OCI-LY1 (cell line): ENCODE measurements at regions not wholly inside any gene's neighbourhood (a gene's known extent, or its start where the extent isn't known, plus 50 kb on each side); places are given as distances from the start of the nearest gene placed in this dataset.

Experiments used
- H2AFZ ChIP-seq: fragments of 200-600 bp; sonication (generic), shearing (Covaris generic); 2 replicates; pipeline ENCODE4 v1.6.0; 2014; ENCODE audit warnings: antibody characterized with exemption, mild to moderate bottlenecking, low read length
- H3F3A ChIP-seq: fragments of 200-600 bp; sonication (generic), shearing (Covaris generic); 2 replicates; pipeline ENCODE4 v1.6.0; 2014; ENCODE audit warnings: mild to moderate bottlenecking, antibody characterized with exemption, low read length, moderate library complexity; ENCODE audit not compliant: insufficient read depth
- H3K27ac ChIP-seq: fragments of 200-600 bp; sonication (generic); 2 replicates; pipeline ENCODE4 v1.5.1; 2014; ENCODE audit warnings: low read length, mixed run types, mild to moderate bottlenecking, low read depth; ENCODE audit not compliant: poor library complexity, severe bottlenecking
- H3K27me3 ChIP-seq: fragments of 200-600 bp; sonication (generic); 2 replicates; pipeline ENCODE4 v1.6.0; 2014; ENCODE audit warnings: antibody characterized with exemption, mild to moderate bottlenecking, low read length, moderate library complexity; ENCODE audit not compliant: insufficient read depth
- H3K36me3 ChIP-seq: fragments of 200-600 bp; sonication (generic); 2 replicates; pipeline ENCODE4 v1.6.1; 2014; ENCODE audit warnings: mild to moderate bottlenecking, antibody characterized with exemption, low read length, moderate library complexity, mixed read lengths; ENCODE audit not compliant: insufficient read depth
- H3K4me1 ChIP-seq: fragments of 200-600 bp; sonication (generic); 2 replicates; pipeline ENCODE4 v1.5.1; 2014; ENCODE audit warnings: mild to moderate bottlenecking, low read length, moderate library complexity; ENCODE audit not compliant: insufficient read depth, severe bottlenecking
- H3K4me2 ChIP-seq: fragments of 200-600 bp; sonication (generic), shearing (Covaris generic); 2 replicates; pipeline ENCODE4 v1.6.1; 2014; ENCODE audit warnings: low read length
- H3K4me3 ChIP-seq: fragments of 200-600 bp; sonication (generic); 2 replicates; pipeline ENCODE4 v1.5.1; 2014; ENCODE audit warnings: low read length, low read depth, mild to moderate bottlenecking, mixed read lengths; ENCODE audit not compliant: poor library complexity, severe bottlenecking
- H3K79me2 ChIP-seq: fragments of 200-600 bp; shearing (Covaris generic); 2 replicates; pipeline ENCODE4 v1.6.1; 2016; ENCODE audit warnings: mixed run types, low read length, mixed read lengths; ENCODE audit not compliant: insufficient read depth
- H3K9ac ChIP-seq: fragments of 200-600 bp; sonication (generic), shearing (Covaris generic); 2 replicates; pipeline ENCODE4 v1.6.1; 2014; ENCODE audit warnings: mild to moderate bottlenecking, low read length, mixed read lengths
- H3K9me2 ChIP-seq: fragments of 200-600 bp; sonication (generic), shearing (Covaris generic); 2 replicates; pipeline ENCODE4 v1.6.1; 2014; ENCODE audit warnings: low read depth, mild to moderate bottlenecking, low read length, mixed read lengths
- H3K9me3 ChIP-seq: fragments of 200-600 bp; shearing (Covaris generic); 2 replicates; pipeline ENCODE4 v1.6.1; 2014; ENCODE audit warnings: low read length, mixed read lengths
- H4K20me1 ChIP-seq: fragments of 200-600 bp; sonication (generic), shearing (Covaris generic); 2 replicates; pipeline ENCODE4 v1.6.0; 2016; ENCODE audit warnings: mild to moderate bottlenecking, low read length; ENCODE audit not compliant: insufficient read depth
- EZH2 ChIP-seq: fragments of 200-600 bp; sonication (generic), shearing (Covaris generic); IDR thresholded peaks from 2 replicates; pipeline ENCODE4 v1.8.0; 2017; ENCODE audit warnings: borderline replicate concordance, mixed run types, mild to moderate bottlenecking, antibody characterized with exemption, low read length, moderate library complexity, mixed read lengths
- TF ChIP-seq, protein P1 (sequence below): fragments of 200-600 bp; sonication (generic), shearing (Covaris generic); IDR thresholded peaks from 2 replicates; pipeline ENCODE4 v1.5.1; 2017; ENCODE audit warnings: mild to moderate bottlenecking, antibody characterized with exemption, low read length, moderate library complexity, mixed read lengths

DNA sequence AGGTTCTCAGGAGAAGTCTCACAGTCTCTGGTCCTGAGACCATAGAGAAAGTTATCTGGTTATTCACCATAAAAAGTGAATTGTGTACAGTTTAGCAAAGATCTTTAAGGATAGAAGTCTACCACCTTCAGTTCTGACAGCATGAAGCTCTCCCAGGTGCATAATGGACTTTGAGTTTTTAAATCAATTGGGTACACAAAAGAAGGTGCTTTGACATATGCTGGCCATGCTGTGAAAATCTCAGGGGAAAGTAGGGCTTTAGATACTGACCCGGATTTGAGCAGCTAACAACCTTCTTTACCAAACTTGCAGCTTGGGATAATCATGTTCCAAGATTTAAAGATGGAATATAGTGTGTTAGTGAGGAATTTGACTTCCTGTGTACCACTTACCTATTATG lies 264.2 kb downstream of the ZSWIM6 start:
- H2AFZ ChIP-seq: no peak overlapping the region

GRCh38 chr5:61597684-61598083 lies 265.6 kb downstream of the ZSWIM6 start:
- Histone ChIP-seq H3K79me2 (no peaks in the 10 kb centered on the region), H3K9ac (no peak overlapping the region), H3K4me1 (no peaks in the 10 kb centered on the region), H2AFZ (no peak overlapping the region), H3K4me3 (no peak overlapping the region), H3K27me3 (no peaks in the 10 kb centered on the region), H3K27ac (no peak overlapping the region), H3F3A (no peaks in the 10 kb centered on the region), H3K9me3 (no peaks in the 10 kb centered on the region), H4K20me1 (no peaks in the 10 kb centered on the region), H3K36me3 (no peaks in the 10 kb centered on the region), H3K9me2 (no peaks in the 10 kb centered on the region), H3K4me2 (no peak overlapping the region)
- TF ChIP-seq, protein P1, sequence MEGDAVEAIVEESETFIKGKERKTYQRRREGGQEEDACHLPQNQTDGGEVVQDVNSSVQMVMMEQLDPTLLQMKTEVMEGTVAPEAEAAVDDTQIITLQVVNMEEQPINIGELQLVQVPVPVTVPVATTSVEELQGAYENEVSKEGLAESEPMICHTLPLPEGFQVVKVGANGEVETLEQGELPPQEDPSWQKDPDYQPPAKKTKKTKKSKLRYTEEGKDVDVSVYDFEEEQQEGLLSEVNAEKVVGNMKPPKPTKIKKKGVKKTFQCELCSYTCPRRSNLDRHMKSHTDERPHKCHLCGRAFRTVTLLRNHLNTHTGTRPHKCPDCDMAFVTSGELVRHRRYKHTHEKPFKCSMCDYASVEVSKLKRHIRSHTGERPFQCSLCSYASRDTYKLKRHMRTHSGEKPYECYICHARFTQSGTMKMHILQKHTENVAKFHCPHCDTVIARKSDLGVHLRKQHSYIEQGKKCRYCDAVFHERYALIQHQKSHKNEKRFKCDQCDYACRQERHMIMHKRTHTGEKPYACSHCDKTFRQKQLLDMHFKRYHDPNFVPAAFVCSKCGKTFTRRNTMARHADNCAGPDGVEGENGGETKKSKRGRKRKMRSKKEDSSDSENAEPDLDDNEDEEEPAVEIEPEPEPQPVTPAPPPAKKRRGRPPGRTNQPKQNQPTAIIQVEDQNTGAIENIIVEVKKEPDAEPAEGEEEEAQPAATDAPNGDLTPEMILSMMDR: no peak
- TF ChIP-seq EZH2: no peak

More for the DNA sequence above, 264.2 kb downstream of the ZSWIM6 start:
- Histone ChIP-seq H3K9me2 (no peaks in the 10 kb centered on the region), H3K4me2 (no peak overlapping the region), H3F3A (no peaks in the 10 kb centered on the region), H3K79me2 (no peaks in the 10 kb centered on the region), H3K4me1 (no peaks in the 10 kb centered on the region), H3K9me3 (no peaks in the 10 kb centered on the region), H4K20me1 (no peaks in the 10 kb centered on the region), H3K27ac (no peak overlapping the region), H3K4me3 (no peak overlapping the region), H3K9ac (no peak overlapping the region), H3K36me3 (no peaks in the 10 kb centered on the region), H3K27me3 (no peaks in the 10 kb centered on the region)
- TF ChIP-seq, protein P1: no peak
- no peak for TF ChIP-seq EZH2

DNA sequence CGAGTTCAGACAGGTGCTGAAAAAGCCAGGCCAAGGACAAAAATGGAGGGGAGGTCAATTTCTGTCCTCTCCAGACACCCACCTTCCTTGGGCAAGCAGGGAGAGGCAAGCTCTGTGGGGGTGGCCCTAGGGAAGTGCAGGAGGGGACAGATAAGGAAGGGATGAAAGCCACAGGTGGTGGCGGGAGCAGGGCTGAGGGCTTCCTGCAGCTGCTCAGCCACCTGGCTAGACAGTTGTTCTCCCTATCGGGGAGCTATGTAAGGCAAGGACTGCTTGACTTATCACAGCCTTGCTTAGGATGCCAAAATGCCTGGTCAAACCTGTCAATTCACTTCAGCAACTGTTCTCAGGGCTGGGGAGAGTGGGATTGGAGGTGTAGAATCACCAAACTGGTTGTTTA lies 266.1 kb downstream of the ZSWIM6 start:
- H3K79me2 ChIP-seq: no peaks in the 10 kb centered on the region
- no peak overlapping the region for H3K27ac ChIP-seq
- TF ChIP-seq, protein P1: no peak
- no peak for TF ChIP-seq EZH2
- no peaks in the 10 kb centered on the region for H3K27me3 ChIP-seq
- no peaks in the 10 kb centered on the region for H3F3A ChIP-seq
- no peak overlapping the region for H3K9ac ChIP-seq
- no peaks in the 10 kb centered on the region for H4K20me1 ChIP-seq
- H3K4me2 ChIP-seq: no peak overlapping the region
- no peaks in the 10 kb centered on the region for H3K9me2 ChIP-seq
- H3K4me3 ChIP-seq: no peak overlapping the region
- no peaks in the 10 kb centered on the region for H3K4me1 ChIP-seq
- no peaks in the 10 kb centered on the region for H3K9me3 ChIP-seq
- no peaks in the 10 kb centered on the region for H3K36me3 ChIP-seq
- no peak overlapping the region for H2AFZ ChIP-seq
